ENCODE measurements at regions not wholly inside any gene's neighbourhood (a gene's known extent, or its start where the extent isn't known, plus 50 kb on each side); places are given as distances from the start of the nearest gene placed in this dataset.
A peak's percentile ranks its signal among the peaks of the same experiment; 100 is the strongest.
"Not testable (repeated sequence)": the region's sequence is repeated elsewhere in the genome, so short reads cannot be mapped to it uniquely, and the experiment has no call there.

DNA sequence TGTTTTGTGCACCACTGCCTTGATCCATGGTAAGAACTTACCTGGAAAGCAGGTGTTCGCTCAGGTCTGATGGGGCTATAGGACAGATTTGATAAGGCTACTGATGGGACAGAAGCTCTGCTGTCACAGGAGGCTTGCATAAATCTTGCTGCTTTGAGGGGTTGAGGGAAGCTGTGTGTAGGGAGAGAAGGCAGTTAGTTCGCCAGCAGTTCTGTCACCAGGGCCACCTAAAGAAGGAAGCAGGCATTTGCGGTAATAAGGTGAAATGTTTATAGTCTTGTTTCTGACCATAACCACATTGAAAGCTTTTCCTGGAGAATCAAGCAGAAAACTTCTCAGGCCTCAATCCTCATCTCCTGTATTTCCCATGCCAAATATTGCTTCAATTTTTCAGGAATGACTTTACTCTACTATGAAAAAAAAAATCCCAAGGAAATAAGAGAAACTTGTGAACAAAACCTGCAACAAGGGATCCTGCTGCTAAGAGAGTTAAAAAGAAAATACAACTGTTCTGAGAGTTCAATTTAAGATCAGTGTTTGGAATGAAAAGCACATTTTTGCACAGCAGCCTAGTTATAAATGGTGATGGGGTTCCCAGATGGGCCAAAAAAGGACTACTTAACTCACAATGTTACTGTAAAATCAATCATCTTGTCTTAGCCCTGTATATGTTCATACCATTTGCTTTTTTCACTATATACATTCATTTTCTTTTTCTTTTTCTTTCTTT lies 122.0 kb upstream of the RANBP3L start:
- no peak for DNase-seq (ENCODE audit: low read depth, low spot score)

DNA sequence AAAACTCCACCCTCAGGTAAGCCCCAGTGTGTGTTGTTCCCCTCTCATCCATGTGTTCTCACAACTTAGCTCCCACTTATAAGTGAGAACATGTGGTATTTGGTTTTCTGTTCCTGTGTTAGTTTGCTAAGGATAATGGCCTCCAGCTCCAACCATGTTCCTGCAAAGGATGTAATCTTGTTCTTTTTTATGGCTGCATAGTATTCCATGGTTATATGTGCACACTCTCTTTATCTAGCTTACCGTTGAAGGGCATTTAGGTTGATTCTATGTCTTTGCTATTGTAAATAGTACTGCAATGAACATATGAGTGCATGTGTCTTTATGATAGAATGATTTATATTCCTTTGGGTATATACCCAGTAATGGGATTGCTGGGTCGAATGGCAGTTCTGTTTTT lies 124.4 kb upstream of the RANBP3L start:
- not testable (repeated sequence) for DNase-seq (ENCODE audit: low read depth, low spot score)

DNA sequence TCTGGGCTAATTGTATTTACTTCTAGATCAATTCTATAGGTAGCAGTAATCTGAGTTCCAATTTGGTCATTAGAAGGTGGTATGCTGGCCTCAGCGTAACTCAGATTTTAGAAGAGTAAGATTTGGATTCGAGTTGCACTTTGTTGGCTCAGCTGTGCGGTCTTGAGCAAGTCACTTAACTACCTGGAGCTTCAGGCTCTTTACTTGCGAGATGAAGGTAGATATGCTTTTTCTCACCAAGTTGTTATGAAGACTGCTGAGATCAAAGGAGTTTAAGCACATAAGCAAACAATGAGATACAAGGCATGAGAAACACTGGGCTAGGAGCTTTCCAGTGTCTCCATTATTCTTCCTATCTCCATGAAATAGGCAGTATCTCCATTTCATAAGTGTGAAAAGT lies 133.8 kb upstream of the RANBP3L start:
- no peak for DNase-seq (ENCODE audit: low read depth, low spot score)

DNA sequence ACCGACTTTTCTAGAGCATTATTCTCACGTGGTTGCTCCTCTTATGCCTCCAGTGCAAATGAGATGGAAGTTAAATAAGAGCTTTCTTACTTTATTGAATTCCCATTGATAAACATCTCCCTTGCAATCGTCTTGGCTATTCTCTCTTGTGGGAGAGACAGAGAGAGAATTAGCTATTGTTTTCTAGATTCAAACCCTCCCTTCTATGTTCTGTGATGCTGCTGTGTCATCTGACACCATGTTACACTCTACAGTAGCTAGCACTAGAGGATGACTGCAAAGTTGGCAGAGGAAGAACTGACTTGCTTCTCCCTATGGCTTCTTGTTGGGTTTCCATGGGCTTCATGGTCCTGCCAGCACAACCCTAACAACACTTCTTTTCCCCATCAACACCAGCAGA lies 134.6 kb upstream of the RANBP3L start:
- no peak for DNase-seq (ENCODE audit: low read depth, low spot score)

GRCh38 chr5:36438765-36439561 lies 137.3 kb upstream of the RANBP3L start:
- peak; percentile 67 for DNase-seq (ENCODE audit: low read depth, low spot score)

DNA sequence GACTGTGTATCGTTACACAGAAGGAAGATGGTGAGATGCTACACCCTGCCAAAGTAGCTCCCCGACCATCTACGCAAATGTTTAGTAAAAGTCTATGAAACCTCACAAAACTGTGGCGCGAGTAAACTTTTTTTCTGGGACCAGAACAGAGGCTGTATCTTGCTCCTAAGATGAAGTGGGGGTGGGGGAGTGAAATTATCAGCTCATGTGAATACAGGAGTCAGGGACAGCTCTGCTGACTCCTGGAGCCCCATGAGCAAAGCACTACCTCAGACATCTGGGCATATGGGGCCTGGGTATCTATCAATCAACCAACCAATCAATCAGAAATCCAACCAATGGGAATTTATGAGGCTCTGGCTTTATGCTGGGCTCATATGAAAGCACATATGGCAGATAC lies 138.6 kb upstream of the RANBP3L start:
- DNase-seq (ENCODE audit: low read depth, low spot score) = no peak

DNA sequence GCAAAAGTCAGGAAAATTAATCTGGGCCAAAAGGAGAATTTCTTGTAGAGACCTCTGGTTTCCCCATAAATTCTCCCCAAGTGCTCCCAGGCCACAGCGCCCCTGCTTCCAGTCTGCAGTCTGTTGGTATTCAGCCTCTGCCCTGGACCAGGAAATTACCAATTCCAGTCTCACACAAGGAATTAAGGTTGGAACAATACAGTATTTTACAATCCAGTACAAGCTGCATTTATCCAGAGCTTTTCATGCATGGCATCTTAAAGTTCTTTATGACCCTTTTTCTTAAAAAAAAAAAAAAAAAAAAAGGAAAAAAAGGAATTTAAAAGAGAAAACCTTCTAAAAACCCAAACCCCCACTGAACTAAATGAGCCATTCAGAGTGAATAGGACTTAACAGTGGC lies 139.6 kb upstream of the RANBP3L start:
- DNase-seq (ENCODE audit: low read depth, low spot score) = no peak

- DNase-seq (ENCODE audit: low read depth, low spot score) = peak; percentile 46
These were observed 140.7 kb upstream of the RANBP3L start for GRCh38 chr5:36442352-36442751.

DNA sequence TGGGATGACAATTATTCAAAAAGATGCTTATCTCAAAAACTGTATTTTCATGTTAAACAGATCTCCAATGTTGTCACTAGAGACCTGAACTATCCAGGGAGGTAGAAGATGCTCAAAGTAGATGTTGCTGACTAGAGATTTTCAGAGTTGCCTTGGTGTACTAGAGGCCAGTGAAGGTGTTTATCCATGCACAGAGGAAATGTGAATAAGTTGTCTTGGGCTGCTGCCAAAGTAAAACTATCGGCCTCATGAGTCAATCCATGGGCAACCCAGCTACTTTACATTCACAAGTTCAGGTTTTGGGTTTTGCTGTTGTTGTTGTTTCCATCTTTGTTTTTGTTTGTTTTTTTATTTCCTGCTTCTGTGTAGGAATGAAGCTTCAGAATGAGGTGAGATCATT lies 141.1 kb upstream of the RANBP3L start:
- DNase-seq (ENCODE audit: low read depth, low spot score) = peak; percentile 48

DNA sequence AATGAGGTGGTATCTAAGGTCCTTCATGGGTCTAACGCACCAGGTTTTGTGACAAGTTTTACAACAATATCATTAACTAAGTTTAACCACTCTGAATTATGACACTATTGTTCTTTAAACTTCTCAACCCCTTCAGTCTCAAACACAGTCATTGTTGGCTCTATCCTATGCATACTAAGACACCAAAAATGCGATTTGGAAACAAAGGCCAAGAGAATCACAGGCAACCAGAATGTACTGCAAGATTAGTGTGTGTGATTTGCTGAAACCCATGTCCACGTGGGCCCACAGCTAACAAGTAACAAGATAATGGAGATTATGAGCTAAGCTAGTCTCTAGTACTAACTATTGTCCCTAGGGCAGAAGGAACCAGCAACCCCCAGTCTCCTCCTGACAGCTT lies 142.2 kb upstream of the RANBP3L start:
- DNase-seq (ENCODE audit: low read depth, low spot score) = no peak

DNA sequence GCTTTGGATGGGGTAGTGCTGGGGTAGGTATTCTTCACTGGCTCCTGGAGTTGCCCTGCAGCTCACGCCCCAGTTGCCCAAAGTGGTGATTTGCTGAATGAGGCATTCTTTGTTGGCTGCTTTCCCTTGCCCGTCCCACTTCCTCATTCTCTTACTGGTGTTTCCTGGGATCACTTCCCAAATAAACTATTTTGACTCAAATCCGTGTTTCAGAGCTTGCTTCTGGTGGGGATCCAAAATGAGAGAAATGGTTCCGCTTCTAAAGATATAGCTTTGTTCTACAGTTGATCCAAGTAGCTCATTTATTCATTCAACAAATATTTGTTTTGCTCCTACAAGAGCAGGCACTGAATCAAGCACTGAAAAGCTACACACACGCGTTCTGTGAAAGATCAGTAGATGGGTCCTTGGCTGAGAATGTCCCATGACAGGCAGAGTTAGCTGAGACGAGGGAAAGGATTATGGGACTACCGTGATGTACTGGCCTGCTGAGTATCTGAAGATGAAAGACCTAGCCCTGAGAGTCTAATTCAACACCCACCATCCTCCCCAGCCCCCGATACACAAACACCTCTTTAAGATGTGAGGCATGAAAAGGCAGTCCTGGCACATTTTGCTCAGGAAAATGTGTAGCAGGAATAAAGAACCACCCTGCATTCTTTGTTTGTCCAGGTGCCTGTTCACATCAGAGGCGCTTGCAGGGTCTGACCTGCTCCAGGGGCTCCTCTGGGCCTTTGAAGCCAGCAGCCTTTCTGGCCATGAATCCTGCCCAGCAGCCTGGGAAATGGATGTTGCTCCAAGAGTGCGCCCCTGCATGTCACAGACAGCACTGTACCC lies 143.1 kb upstream of the RANBP3L start:
- peak; percentile 83 for DNase-seq (ENCODE audit: low read depth, low spot score)

GRCh38 chr5:36447776-36448175 lies 146.1 kb upstream of the RANBP3L start:
- DNase-seq (ENCODE audit: low read depth, low spot score) = no peak

DNA sequence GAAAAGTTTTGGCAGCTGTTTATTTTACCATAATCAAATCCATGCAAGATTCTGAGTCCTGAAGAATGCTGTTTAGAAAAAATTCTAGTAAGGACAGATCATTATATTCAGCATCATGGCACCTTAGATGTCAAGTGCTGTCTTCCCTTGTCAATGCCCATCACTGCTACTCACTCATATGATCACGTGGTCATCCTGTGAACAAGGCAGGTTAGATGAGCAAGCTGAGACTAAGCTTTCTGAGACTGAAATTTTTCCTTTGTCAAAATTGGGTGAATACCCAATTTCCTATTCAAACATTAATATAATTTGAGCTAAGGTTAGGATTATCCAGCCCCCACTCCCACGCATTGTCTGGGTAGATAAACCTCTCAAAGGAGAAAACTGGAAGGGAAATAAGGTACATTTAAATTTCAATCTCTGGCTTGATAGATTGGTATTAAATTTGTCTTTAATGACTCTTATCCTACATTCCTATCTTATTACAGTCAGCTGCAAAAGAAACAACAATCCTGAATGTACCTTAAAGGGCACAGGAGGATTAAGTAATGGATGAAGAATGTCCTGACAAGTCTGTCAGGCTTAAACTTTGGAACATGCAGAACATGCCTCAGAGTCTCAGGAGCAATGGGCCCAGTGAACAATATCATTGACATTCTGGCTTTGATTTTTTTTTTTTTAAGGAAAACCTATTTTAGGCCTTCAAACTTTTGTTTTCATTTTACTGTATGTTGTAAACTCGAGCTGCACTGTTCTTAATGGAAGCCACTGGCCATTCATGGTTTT lies 148.7 kb upstream of the RANBP3L start:
- peak; percentile 39 for DNase-seq (ENCODE audit: low read depth, low spot score)

DNA sequence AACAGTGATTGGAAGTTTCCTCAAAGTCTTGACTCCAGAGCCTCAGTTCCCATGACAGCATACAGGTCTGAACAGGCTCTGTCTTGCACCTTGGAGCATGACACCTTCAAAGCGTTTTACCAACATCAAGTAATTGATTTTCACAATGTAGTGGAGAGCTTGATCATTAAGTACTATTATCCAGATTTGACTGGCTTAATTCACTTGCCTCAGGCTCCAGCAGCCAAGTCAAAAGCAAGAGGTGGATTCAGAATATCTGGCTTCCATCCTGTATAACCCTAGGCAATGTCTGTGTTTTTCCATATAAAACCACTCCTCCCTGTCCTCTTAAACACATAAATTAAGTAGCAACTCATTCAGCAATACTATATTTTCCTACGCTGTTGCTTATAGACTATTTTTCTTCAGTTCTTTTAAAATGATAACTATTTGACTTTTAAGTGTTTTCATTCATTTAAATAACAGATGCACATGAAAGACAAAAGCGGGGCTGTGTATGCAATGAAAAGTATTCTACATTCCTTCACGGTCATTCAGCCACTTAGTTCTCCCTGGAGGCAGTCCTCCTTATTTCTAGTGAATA lies 150.8 kb upstream of the RANBP3L start:
- no peak for DNase-seq (ENCODE audit: low read depth, low spot score)

- peak; percentile 79 for DNase-seq (ENCODE audit: low read depth, low spot score)
These were observed 148.7 kb upstream of the SLC1A3 start for GRCh38 chr5:36457511-36458270.

DNA sequence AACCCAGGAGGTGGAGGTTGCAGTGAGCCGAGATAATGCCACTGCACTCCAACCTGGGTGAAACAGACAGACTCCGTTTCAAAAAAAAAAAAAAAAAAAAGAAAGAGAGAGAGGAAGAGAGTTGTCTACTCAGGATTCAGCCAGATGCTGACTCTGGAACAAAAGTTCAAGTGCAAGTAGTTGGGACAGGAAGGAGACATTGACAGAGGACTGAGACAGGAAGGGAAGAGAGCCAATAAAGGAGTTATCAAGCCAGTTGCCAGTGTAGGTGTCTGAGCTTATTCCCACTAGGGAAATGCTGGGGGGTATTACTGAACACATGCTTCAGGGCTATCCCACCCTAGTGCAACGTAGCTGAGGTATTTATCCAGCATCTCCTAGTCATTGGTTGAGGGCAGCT lies 147.7 kb upstream of the SLC1A3 start:
- no peak for DNase-seq (ENCODE audit: low read depth, low spot score)

GRCh38 chr5:36459176-36460135 lies 146.9 kb upstream of the SLC1A3 start:
- no peak for DNase-seq (ENCODE audit: low read depth, low spot score)

DNA sequence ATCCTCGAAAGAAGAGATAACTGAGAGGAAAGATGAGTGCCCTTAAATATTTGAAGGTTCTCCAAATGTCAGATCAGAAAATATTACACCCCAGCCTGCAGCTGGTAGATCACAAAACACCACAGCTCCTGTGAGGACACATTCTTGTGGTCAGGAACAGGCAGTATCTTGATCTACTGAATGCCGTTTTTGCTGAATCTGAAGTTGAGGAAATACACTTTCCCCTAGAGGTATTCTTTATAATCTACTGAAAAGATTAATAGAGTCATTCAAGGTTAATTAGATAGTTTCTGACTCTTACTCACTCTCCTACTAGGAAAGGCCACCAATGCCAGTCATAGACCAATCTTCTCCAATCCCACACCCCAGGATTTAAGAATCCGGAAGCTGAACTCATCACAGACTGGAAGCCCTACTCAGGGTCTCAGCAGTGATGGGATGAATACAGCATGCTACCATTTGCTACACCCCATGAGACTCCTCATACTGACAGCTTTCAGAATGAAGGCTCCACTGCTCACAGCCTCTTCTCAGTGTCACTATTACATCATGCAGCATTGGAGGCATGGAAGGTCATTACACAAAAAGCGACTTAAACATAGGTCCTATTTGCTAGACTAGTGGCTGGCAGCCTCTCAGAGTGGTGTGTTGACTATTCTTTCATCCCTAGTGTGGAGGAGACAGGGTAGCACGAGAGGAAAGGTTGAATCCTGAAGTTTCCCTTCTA lies 143.9 kb upstream of the SLC1A3 start:
- peak; percentile 34 for DNase-seq (ENCODE audit: low read depth, low spot score)

Data from astrocyte of the hippocampus (primary cell).